Keratinocyte (primary cell): ENCODE measurements at regions not wholly inside any gene's neighbourhood (a gene's known extent, or its start where the extent isn't known, plus 50 kb on each side); places are given as distances from the start of the nearest gene placed in this dataset.

Experiments used
- DNase-seq: peaks from one replicate; pipeline ENCODE4 v3.0.0-alpha.2; 2011; ENCODE audit warnings: low read depth, missing footprints, low spot score
- FAIRE-seq: peaks from 2 replicates; lab custom pipeline; 2011; peaks lifted over from hg19 to GRCh38; lab: Jason Lieb, UNC
- H2AFZ ChIP-seq: 2 replicates; pipeline ENCODE4 v1.6.0; 2012; ENCODE audit warnings: low read length, control low read depth, inconsistent platforms; ENCODE audit not compliant: control insufficient read depth
- H3K27ac ChIP-seq: 2 replicates; pipeline ENCODE4 v1.5.1; 2011; ENCODE audit warnings: low read length; ENCODE audit not compliant: control insufficient read depth, insufficient read depth
- H3K27me3 ChIP-seq: 3 replicates; pipeline ENCODE4 v1.6.0; 2011; ENCODE audit warnings: low read length; ENCODE audit not compliant: control insufficient read depth, insufficient read depth; ENCODE audit errors: extremely low read depth
- H3K36me3 ChIP-seq, 2 experiments: 2 replicates in 1 of 2; 3 replicates in 1 of 2; pipeline ENCODE4 v1.5.1; 2011; ENCODE audit warnings: low read length in 2 of 2, mild to moderate bottlenecking in 1 of 2; ENCODE audit not compliant: control insufficient read depth in 2 of 2, insufficient read depth in 2 of 2; ENCODE audit errors: extremely low read depth in 1 of 2
- H3K4me1 ChIP-seq: 3 replicates; pipeline ENCODE4 v1.5.1; 2011; ENCODE audit warnings: low read length; ENCODE audit not compliant: control insufficient read depth, insufficient read depth; ENCODE audit errors: extremely low read depth
- H3K4me2 ChIP-seq: 3 replicates; pipeline ENCODE4 v1.6.0; 2011; ENCODE audit warnings: low read depth, low read length; ENCODE audit not compliant: control insufficient read depth, insufficient read depth; ENCODE audit errors: extremely low read depth
- H3K4me3 ChIP-seq, 3 experiments: fragments of 200-600 bp in 1 of 3; sonication (generic) in 1 of 3; 2 replicates in 2 of 3; 3 replicates in 1 of 3; pipeline ENCODE4 v1.5.1; 2011 to 2016; ENCODE audit warnings: low read length in 3 of 3, mild to moderate bottlenecking in 3 of 3, control low read depth in 2 of 3, inconsistent platforms in 1 of 3, low read depth in 1 of 3, mixed read lengths in 1 of 3, mixed run types in 1 of 3, moderate library complexity in 1 of 3; ENCODE audit not compliant: control insufficient read depth in 2 of 3, insufficient read depth in 2 of 3; ENCODE audit errors: extremely low read depth in 1 of 3
- H3K79me2 ChIP-seq: 2 replicates; pipeline ENCODE4 v1.6.0; 2012; ENCODE audit warnings: low read length; ENCODE audit not compliant: control insufficient read depth, insufficient read depth
- H3K9ac ChIP-seq: 3 replicates; pipeline ENCODE4 v1.6.0; 2011; ENCODE audit warnings: low read length; ENCODE audit not compliant: control insufficient read depth, insufficient read depth; ENCODE audit errors: extremely low read depth
- H3K9me1 ChIP-seq: 3 replicates; pipeline ENCODE4 v1.6.0; 2011; ENCODE audit warnings: low read length; ENCODE audit not compliant: control insufficient read depth, insufficient read depth; ENCODE audit errors: extremely low read depth
- H3K9me3 ChIP-seq: 2 replicates; pipeline ENCODE4 v1.5.1; 2012; ENCODE audit warnings: low read depth, low read length; ENCODE audit not compliant: control insufficient read depth
- H4K20me1 ChIP-seq: 3 replicates; pipeline ENCODE4 v1.6.0; 2011; ENCODE audit warnings: low read length; ENCODE audit not compliant: control insufficient read depth, insufficient read depth; ENCODE audit errors: extremely low read depth
- EZH2 ChIP-seq: IDR thresholded peaks from one replicate; pipeline ENCODE4 v1.6.1; 2012; ENCODE audit warnings: inconsistent platforms, mild to moderate bottlenecking, low read length, moderate library complexity
- dilution Hi-C: fragments of 300-500 bp; cut with MboI; formaldehyde crosslinking; loops from one replicate; pipeline ENCODE4 v1.7.0; 2020; ENCODE audit warnings: low sequenced_read_pairs; ENCODE audit not compliant: extremely low pct_ligation_motif_present
- TF ChIP-seq, protein P1 (sequence below), 3 experiments: IDR thresholded peaks in 1 of 3; conservative IDR thresholded peaks in 1 of 3; optimal IDR thresholded peaks in 1 of 3; 2 replicates in 2 of 3; 3 replicates in 1 of 3; pipeline versions ENCODE3 to v1.5.1; 2011; ENCODE audit warnings: low read length in 3 of 3, mild to moderate bottlenecking in 3 of 3, moderate library complexity in 2 of 3, control low read depth in 1 of 3, inconsistent platforms in 1 of 3; ENCODE audit not compliant: insufficient read depth in 2 of 3; ENCODE audit errors: extremely low read depth in 1 of 3

DNA sequence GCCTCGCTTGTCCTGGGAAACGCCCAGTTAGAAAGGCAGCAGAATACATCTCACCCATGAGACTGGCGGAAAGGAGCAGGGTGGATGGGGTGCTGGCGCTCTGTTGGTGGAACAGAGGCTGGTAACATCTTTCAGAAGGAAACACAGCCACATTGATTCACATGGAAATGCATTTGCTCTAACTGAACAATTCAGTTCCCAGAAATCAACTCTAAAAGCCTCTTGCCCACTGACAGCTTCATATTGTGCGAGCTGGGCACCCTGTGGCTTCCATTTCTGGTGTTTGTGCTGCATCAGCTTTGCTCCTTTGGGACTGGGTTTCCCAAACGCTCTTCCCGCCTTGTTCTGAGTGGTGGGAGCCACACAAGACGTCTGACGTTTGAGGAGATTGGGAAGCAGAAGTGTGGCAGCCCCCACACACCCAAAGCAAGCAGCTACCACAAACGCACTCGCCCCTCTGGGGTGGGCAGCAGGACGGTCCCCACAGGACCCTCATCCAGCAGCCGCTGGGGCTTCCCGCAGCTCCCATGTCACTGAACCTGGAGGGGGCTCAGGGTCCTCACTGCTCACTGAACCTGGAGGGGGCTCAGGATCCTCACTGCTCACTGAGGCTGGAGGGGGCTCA, 229.5 kb downstream of the ERMARD start:
- no peaks in the 10 kb centered on the region for H3K9me3 ChIP-seq
- no peak for FAIRE-seq

DNA sequence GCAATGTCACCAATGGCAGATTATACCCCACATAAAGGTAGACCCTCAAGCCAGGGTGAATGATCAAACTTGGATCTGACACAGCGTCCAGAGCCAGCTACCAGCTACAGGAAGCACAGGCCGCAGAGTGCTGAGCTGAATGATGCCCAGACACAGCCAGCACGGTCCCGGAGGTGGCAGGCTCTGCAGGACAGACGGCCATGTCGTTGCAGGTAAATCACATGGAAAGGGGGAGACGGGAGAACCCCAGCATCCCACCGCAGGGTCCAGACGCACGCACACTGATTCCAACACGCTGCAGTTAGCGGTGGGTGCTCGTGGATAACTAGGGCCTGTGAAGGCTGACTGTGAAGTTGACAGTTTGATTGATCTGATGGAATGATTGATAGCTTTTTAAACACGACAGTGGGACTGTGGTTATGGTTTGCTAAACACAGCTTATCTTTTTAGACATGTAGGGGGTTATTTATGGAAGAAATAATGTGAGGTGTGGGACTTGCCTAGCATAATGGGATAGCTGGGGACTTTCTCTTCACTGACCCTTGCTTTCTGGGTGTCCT, 228.5 kb downstream of the ERMARD start:
- TF ChIP-seq EZH2, result no peak
- TF ChIP-seq, protein P1, sequence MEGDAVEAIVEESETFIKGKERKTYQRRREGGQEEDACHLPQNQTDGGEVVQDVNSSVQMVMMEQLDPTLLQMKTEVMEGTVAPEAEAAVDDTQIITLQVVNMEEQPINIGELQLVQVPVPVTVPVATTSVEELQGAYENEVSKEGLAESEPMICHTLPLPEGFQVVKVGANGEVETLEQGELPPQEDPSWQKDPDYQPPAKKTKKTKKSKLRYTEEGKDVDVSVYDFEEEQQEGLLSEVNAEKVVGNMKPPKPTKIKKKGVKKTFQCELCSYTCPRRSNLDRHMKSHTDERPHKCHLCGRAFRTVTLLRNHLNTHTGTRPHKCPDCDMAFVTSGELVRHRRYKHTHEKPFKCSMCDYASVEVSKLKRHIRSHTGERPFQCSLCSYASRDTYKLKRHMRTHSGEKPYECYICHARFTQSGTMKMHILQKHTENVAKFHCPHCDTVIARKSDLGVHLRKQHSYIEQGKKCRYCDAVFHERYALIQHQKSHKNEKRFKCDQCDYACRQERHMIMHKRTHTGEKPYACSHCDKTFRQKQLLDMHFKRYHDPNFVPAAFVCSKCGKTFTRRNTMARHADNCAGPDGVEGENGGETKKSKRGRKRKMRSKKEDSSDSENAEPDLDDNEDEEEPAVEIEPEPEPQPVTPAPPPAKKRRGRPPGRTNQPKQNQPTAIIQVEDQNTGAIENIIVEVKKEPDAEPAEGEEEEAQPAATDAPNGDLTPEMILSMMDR (optimal IDR thresholded peaks at IDR 0.05 in 1 of 3, IDR thresholded peaks at IDR 0.05 in 1 of 3, conservative IDR thresholded peaks at IDR 0.05 in 1 of 3; ENCODE audit: extremely low read depth in 1 of 3, insufficient read depth in 2 of 3, low read length in 3 of 3), result no peak
- Histone ChIP-seq H3K9me3 (no peaks in the 10 kb centered on the region), H3K27me3 (no peaks in the 10 kb centered on the region), H3K9me1 (peaks cover 2% of the 10 kb centered on the region), H3K4me2 (no peak overlapping the region), H2AFZ (no peak overlapping the region), H3K36me3 (no peaks in the 10 kb centered on the region), H3K27ac (no peak overlapping the region), H4K20me1 (no peaks in the 10 kb centered on the region), H3K9ac (no peak overlapping the region), H3K4me1 (peaks cover 32% of the 10 kb centered on the region), H3K4me3 (no peak overlapping the region), H3K79me2 (no peaks in the 10 kb centered on the region)
- FAIRE-seq, result no peak
- no peak for DNase-seq
- dilution Hi-C loops, result no loop called here

More for the DNA sequence above, 229.5 kb downstream of the ERMARD start:
- Histone ChIP-seq H3K4me3 (no peak overlapping the region), H3K4me2 (no peak overlapping the region), H3K27me3 (no peaks in the 10 kb centered on the region), H3K9ac (no peak overlapping the region), H4K20me1 (no peaks in the 10 kb centered on the region), H3K9me1 (peaks cover under 1% of the 10 kb centered on the region), H3K36me3 (no peaks in the 10 kb centered on the region), H3K27ac (no peak overlapping the region), H3K79me2 (no peaks in the 10 kb centered on the region), H3K4me1 (peaks cover 29% of the 10 kb centered on the region), H2AFZ (no peak overlapping the region)
- DNase-seq, result no peak
- dilution Hi-C loops, result no loop called here
- TF ChIP-seq EZH2, result no peak
- TF ChIP-seq, protein P1 (optimal IDR thresholded peaks at IDR 0.05 in 1 of 3, IDR thresholded peaks at IDR 0.05 in 1 of 3, conservative IDR thresholded peaks at IDR 0.05 in 1 of 3; ENCODE audit: extremely low read depth in 1 of 3, insufficient read depth in 2 of 3, low read length in 3 of 3), result no peak
